Spinal cord (tissue), 9 donors: ENCODE measurements at regions not wholly inside any gene's neighbourhood (a gene's known extent, or its start where the extent isn't known, plus 50 kb on each side); places are given as distances from the start of the nearest gene placed in this dataset.
"Not testable (repeated sequence)": the region's sequence is repeated elsewhere in the genome, so short reads cannot be mapped to it uniquely, and the experiment has no call there.

ENCODE experiments used
- DNase-seq, 6 donors: peaks; one replicate each; pipeline versions ENCODE4 v3.0.0 to v3.0.0-alpha.2; 2013 to 2015; ENCODE audit warnings: low spot score in 6 of 6, low read depth in 4 of 6
- H3K27ac ChIP-seq: one replicate; pipeline ENCODE4 v1.5.1; 2013; ENCODE audit warnings: low read depth, low read length, control low read depth
- H3K27me3 ChIP-seq: one replicate; pipeline ENCODE4 v1.6.1; 2013; ENCODE audit warnings: low read length; ENCODE audit not compliant: control insufficient read depth, insufficient read depth
- H3K36me3 ChIP-seq: one replicate; pipeline ENCODE4 v1.6.1; 2013; ENCODE audit warnings: low read length; ENCODE audit not compliant: control insufficient read depth, insufficient read depth
- H3K4me1 ChIP-seq: one replicate; pipeline ENCODE4 v1.6.1; 2013; ENCODE audit warnings: low read length; ENCODE audit not compliant: control insufficient read depth, insufficient read depth
- H3K4me3 ChIP-seq: one replicate; pipeline ENCODE4 v1.5.1; 2013; ENCODE audit warnings: low read depth, low read length, control low read depth
- H3K9me3 ChIP-seq: one replicate; pipeline ENCODE4 v1.6.1; 2013; ENCODE audit warnings: low read length; ENCODE audit not compliant: control insufficient read depth, insufficient read depth
- WGBS: methylation state at CpG from one replicate; pipeline ENCODE4 v1.1.5; 2013; ENCODE audit warnings: missing lambda C conversion rate; ENCODE audit not compliant: insufficient coverage; 5-methylcytosine and 5-hydroxymethylcytosine counted together
- donor health status: healthy.

- Histone ChIP-seq H3K27me3 (peaks cover 7% of the 10 kb centered on the region), H3K27ac (no peak overlapping the region), H3K4me1 (peaks cover under 1% of the 10 kb centered on the region), H3K4me3 (no peak overlapping the region), H3K9me3 (no peaks in the 10 kb centered on the region), H3K36me3 (no peaks in the 10 kb centered on the region)
- no peak for DNase-seq
- 92% methylated on average over 2 of the region's 5 CpGs for WGBS
Observed at GRCh38 chr1:38190983-38191382, 144.4 kb upstream of the POU3F1 start.

GRCh38 chr1:38187552-38187951 is 141.0 kb upstream of the POU3F1 start:
- Histone ChIP-seq H3K4me1 (peaks cover 11% of the 10 kb centered on the region), H3K27me3 (peaks cover 7% of the 10 kb centered on the region), H3K27ac (no peak overlapping the region), H3K4me3 (no peak overlapping the region), H3K36me3 (no peaks in the 10 kb centered on the region), H3K9me3 (no peaks in the 10 kb centered on the region)
- peak in 1 of 6 donors; percentile 70 for DNase-seq
- WGBS = 77% methylated on average over 6 of the region's 9 CpGs

- DNase-seq = no peak
- Histone ChIP-seq H3K4me1 (peaks cover 12% of the 10 kb centered on the region), H3K9me3 (no peaks in the 10 kb centered on the region), H3K27ac (no peak overlapping the region), H3K27me3 (peaks cover 7% of the 10 kb centered on the region), H3K36me3 (no peaks in the 10 kb centered on the region), H3K4me3 (no peak overlapping the region)
- WGBS = 78% methylated on average over 5 of the region's 5 CpGs
Observed at GRCh38 chr1:38186566-38186965, 140.0 kb upstream of the POU3F1 start.

- Histone ChIP-seq H3K27me3 (peaks cover 7% of the 10 kb centered on the region), H3K36me3 (no peaks in the 10 kb centered on the region), H3K9me3 (no peaks in the 10 kb centered on the region), H3K4me1 (peaks cover 12% of the 10 kb centered on the region), H3K27ac (no peak overlapping the region), H3K4me3 (no peak overlapping the region)
- no peak for DNase-seq
- WGBS = 77% methylated on average over 5 of the region's 7 CpGs
Observed at GRCh38 chr1:38185913-38186312, 139.3 kb upstream of the POU3F1 start.

- Histone ChIP-seq H3K27me3 (peaks cover 3% of the 10 kb centered on the region), H3K4me3 (no peak overlapping the region), H3K36me3 (no peaks in the 10 kb centered on the region), H3K4me1 (peaks cover 16% of the 10 kb centered on the region), H3K9me3 (no peaks in the 10 kb centered on the region), H3K27ac (no peak overlapping the region)
- 67% methylated on average over 1 of the region's 2 CpGs for WGBS
- no peak for DNase-seq
Observed at GRCh38 chr1:38183747-38184146, 137.2 kb upstream of the POU3F1 start.

GRCh38 chr1:38183096-38183495 is 136.5 kb upstream of the POU3F1 start:
- DNase-seq = no peak
- Histone ChIP-seq H3K27me3 (peaks cover 3% of the 10 kb centered on the region), H3K36me3 (no peaks in the 10 kb centered on the region), H3K4me3 (no peak overlapping the region), H3K4me1 (peaks cover 16% of the 10 kb centered on the region), H3K27ac (no peak overlapping the region), H3K9me3 (no peaks in the 10 kb centered on the region)
- 19% methylated on average over 5 of the region's 7 CpGs for WGBS

- not testable (repeated sequence) for H3K27me3 ChIP-seq, H3K36me3 ChIP-seq, H3K9me3 ChIP-seq, DNase-seq, H3K27ac ChIP-seq, H3K4me3 ChIP-seq
- 80% methylated on average over 1 of the region's 1 CpG for WGBS
- peaks cover 13% of the 10 kb centered on the region for H3K4me1 ChIP-seq
Observed at GRCh38 chr1:38180388-38180787, 133.8 kb upstream of the POU3F1 start.

- 73% methylated on average over 8 of the region's 8 CpGs for WGBS
- peak in 1 of 6 donors; percentile 12 for DNase-seq
- Histone ChIP-seq H3K36me3 (no peaks in the 10 kb centered on the region), H3K4me1 (peaks cover 18% of the 10 kb centered on the region), H3K9me3 (no peaks in the 10 kb centered on the region), H3K27ac (no peak overlapping the region), H3K27me3 (no peaks in the 10 kb centered on the region), H3K4me3 (no peak overlapping the region)
Observed at GRCh38 chr1:38179483-38179882, 132.9 kb upstream of the POU3F1 start.

GRCh38 chr1:38178216-38178615 is 131.6 kb upstream of the POU3F1 start:
- H3K27me3 ChIP-seq = no peaks in the 10 kb centered on the region
- H3K27ac ChIP-seq = no peak overlapping the region
- no peak overlapping the region for H3K4me3 ChIP-seq
- no peaks in the 10 kb centered on the region for H3K36me3 ChIP-seq
- 72% methylated on average over 5 of the region's 6 CpGs for WGBS
- H3K4me1 ChIP-seq = peaks cover 16% of the 10 kb centered on the region
- DNase-seq = peak in 1 of 6 donors; percentile 43
- H3K9me3 ChIP-seq = no peaks in the 10 kb centered on the region

- no peak for DNase-seq
- Histone ChIP-seq H3K27ac (no peak overlapping the region), H3K4me1 (peaks cover 9% of the 10 kb centered on the region), H3K4me3 (no peak overlapping the region), H3K36me3 (no peaks in the 10 kb centered on the region), H3K9me3 (no peaks in the 10 kb centered on the region), H3K27me3 (no peaks in the 10 kb centered on the region)
- 39% methylated on average over 4 of the region's 9 CpGs for WGBS
Observed at GRCh38 chr1:38175121-38175520, 128.5 kb upstream of the POU3F1 start.
